CD14-positive monocyte (primary cell): ENCODE measurements at regions not wholly inside any gene's neighbourhood (a gene's known extent, or its start where the extent isn't known, plus 50 kb on each side); places are given as distances from the start of the nearest gene placed in this dataset.

Experiments
- DNase-seq, 3 donors: peaks; one replicate each; pipeline ENCODE4 v3.0.0-alpha.2; 2011 to 2022
- H2AFZ ChIP-seq: 2 replicates; pipeline ENCODE4 v1.6.0; 2012; ENCODE audit warnings: mild to moderate bottlenecking, low read depth, low read length, inconsistent platforms; ENCODE audit not compliant: insufficient read depth, poor library complexity, severe bottlenecking
- H3K27ac ChIP-seq, 2 donors: 1 replicate in 1 of 2; 2 replicates in 1 of 2; pipeline ENCODE4 v1.5.1; 2012 to 2013; ENCODE audit warnings: low read length in 2 of 2, control low read depth in 1 of 2, inconsistent platforms in 1 of 2, low read depth in 1 of 2, mild to moderate bottlenecking in 1 of 2
- H3K27me3 ChIP-seq, 2 donors: one replicate each; pipeline versions ENCODE4 v1.6.0 to v1.6.1; 2011 to 2013; ENCODE audit warnings: low read length in 2 of 2; ENCODE audit not compliant: control insufficient read depth in 2 of 2, insufficient read depth in 2 of 2
- H3K36me3 ChIP-seq, 2 donors: replicated peaks in 1 of 2; 1 replicate in 1 of 2; 2 replicates in 1 of 2; pipeline versions ENCODE4 v1.5.1 to v1.6.1; 2012 to 2013; ENCODE audit warnings: low read length in 2 of 2, control low read depth in 1 of 2, inconsistent platforms in 1 of 2, mild to moderate bottlenecking in 1 of 2; ENCODE audit not compliant: insufficient read depth in 2 of 2, control insufficient read depth in 1 of 2
- H3K4me1 ChIP-seq, 2 donors: 1 replicate in 1 of 2; 2 replicates in 1 of 2; pipeline versions ENCODE4 v1.5.1 to v1.6.1; 2012 to 2013; ENCODE audit warnings: low read length in 2 of 2, control low read depth in 1 of 2, inconsistent platforms in 1 of 2, mild to moderate bottlenecking in 1 of 2, moderate library complexity in 1 of 2; ENCODE audit not compliant: insufficient read depth in 2 of 2, control insufficient read depth in 1 of 2
- H3K4me2 ChIP-seq: replicated peaks from 2 replicates; pipeline ENCODE3; 2012; ENCODE audit warnings: low read length, moderate library complexity, mild to moderate bottlenecking; ENCODE audit not compliant: poor library complexity, severe bottlenecking; ENCODE audit errors: extremely low read depth
- H3K4me3 ChIP-seq, 3 experiments: fragments of 200-600 bp in 1 of 3; sonication (generic) in 1 of 3; replicated peaks in 1 of 3; 1 replicate in 2 of 3; 2 replicates in 1 of 3; pipeline ENCODE4 v1.5.1; 2011 to 2013; ENCODE audit warnings: low read length in 3 of 3, mild to moderate bottlenecking in 3 of 3, control low read depth in 2 of 3, low read depth in 2 of 3, inconsistent platforms in 1 of 3, moderate library complexity in 1 of 3
- H3K79me2 ChIP-seq: 2 replicates; pipeline ENCODE4 v1.6.0; 2012; ENCODE audit warnings: mild to moderate bottlenecking, control low read depth, inconsistent platforms, low read length, moderate library complexity; ENCODE audit not compliant: insufficient read depth
- H3K9ac ChIP-seq: 2 replicates; pipeline ENCODE4 v1.6.0; 2017; ENCODE audit warnings: low read length, mild to moderate bottlenecking; ENCODE audit not compliant: insufficient read depth, poor library complexity, severe bottlenecking
- H3K9me3 ChIP-seq, 2 donors: replicated peaks in 1 of 2; 1 replicate in 1 of 2; 2 replicates in 1 of 2; pipeline versions ENCODE4 v1.5.1 to v1.6.1; 2012 to 2013; ENCODE audit warnings: low read length in 2 of 2, control low read depth in 1 of 2; ENCODE audit not compliant: control insufficient read depth in 1 of 2, insufficient read depth in 1 of 2
- H4K20me1 ChIP-seq: 2 replicates; pipeline ENCODE4 v1.6.0; 2012; ENCODE audit warnings: mild to moderate bottlenecking, low read length, control low read depth, moderate library complexity; ENCODE audit not compliant: insufficient read depth
- H3K27ac Mint-ChIP-seq, 7 donors: one replicate each; pipeline ENCODE4 v1.8.0; 2020; ENCODE audit warnings: mild to moderate bottlenecking in 7 of 7, mixed read lengths in 7 of 7, moderate library complexity in 6 of 7, inconsistent platforms in 2 of 7
- H3K27me3 Mint-ChIP-seq, 3 donors: one replicate each; pipeline ENCODE4 v1.8.0; 2021 to 2022; ENCODE audit warnings: low read depth in 3 of 3, mild to moderate bottlenecking in 3 of 3, mixed read lengths in 3 of 3, moderate library complexity in 3 of 3, inconsistent platforms in 1 of 3
- H3K36me3 Mint-ChIP-seq, 2 donors: one replicate each; pipeline ENCODE4 v1.8.0; 2020; ENCODE audit warnings: mixed read lengths in 2 of 2, inconsistent platforms in 1 of 2, mild to moderate bottlenecking in 1 of 2
- H3K4me1 Mint-ChIP-seq: one replicate; pipeline ENCODE4 v1.8.0; 2020; ENCODE audit warnings: mild to moderate bottlenecking, mixed read lengths
- H3K4me3 Mint-ChIP-seq, 2 donors: one replicate each; pipeline ENCODE4 v1.8.0; 2020; ENCODE audit warnings: mild to moderate bottlenecking in 2 of 2, mixed read lengths in 2 of 2, moderate library complexity in 1 of 2
- H3K9me3 Mint-ChIP-seq, 7 donors: one replicate each; pipeline ENCODE4 v1.8.0; 2020 to 2022; ENCODE audit warnings: mixed read lengths in 7 of 7, mild to moderate bottlenecking in 6 of 7, moderate library complexity in 6 of 7, inconsistent platforms in 2 of 7
- WGBS: methylation state at CpG from one replicate; pipeline ENCODE4 v1.1.5; 2013; ENCODE audit warnings: missing lambda C conversion rate; ENCODE audit not compliant: insufficient coverage; 5-methylcytosine and 5-hydroxymethylcytosine counted together
- intact Hi-C, 2 donors: fragments of 100-400 bp; cut with micrococcal nuclease; formaldehyde crosslinking; loops; one replicate each; pipeline versions ENCODE4 v1.15.0 to v1.15.1; 2023
- TF ChIP-seq, protein P1 (sequence below): fragments of 200-600 bp; IDR thresholded peaks from one replicate; pipeline ENCODE4 v1.8.0; 2022; ENCODE audit warnings: antibody characterized with exemption, mild to moderate bottlenecking

GRCh38 chr1:215487466-215487865 lies 79.6 kb upstream of the KCTD3 start:
- Histone ChIP-seq H3K9ac (no peak overlapping the region), H3K27me3 (no peaks in the 10 kb centered on the region), H3K4me2 (no peak overlapping the region), H3K36me3 (no peaks in the 10 kb centered on the region), H3K4me3 (no peak overlapping the region), H4K20me1 (no peaks in the 10 kb centered on the region), H3K27ac (no peak overlapping the region), H3K4me1 (no peaks in the 10 kb centered on the region), H3K9me3 (peaks cover 0 to 3% of the 10 kb centered on the region in 2 donors), H2AFZ (no peak overlapping the region), H3K79me2 (no peaks in the 10 kb centered on the region)
- Mint-ChIP-seq H3K4me1 (no peaks in the 10 kb centered on the region), H3K36me3 (no peaks in the 10 kb centered on the region), H3K27ac (no peak overlapping the region), H3K4me3 (no peak overlapping the region), H3K9me3 (peaks cover 0 to 5% (median 2%) of the 10 kb centered on the region in 7 donors), H3K27me3 (no peaks in the 10 kb centered on the region)
- WGBS = 100% methylated on average over 1 of the region's 1 CpG
- intact Hi-C loops = no loop called here
- DNase-seq = no peak
- TF ChIP-seq, protein P1, sequence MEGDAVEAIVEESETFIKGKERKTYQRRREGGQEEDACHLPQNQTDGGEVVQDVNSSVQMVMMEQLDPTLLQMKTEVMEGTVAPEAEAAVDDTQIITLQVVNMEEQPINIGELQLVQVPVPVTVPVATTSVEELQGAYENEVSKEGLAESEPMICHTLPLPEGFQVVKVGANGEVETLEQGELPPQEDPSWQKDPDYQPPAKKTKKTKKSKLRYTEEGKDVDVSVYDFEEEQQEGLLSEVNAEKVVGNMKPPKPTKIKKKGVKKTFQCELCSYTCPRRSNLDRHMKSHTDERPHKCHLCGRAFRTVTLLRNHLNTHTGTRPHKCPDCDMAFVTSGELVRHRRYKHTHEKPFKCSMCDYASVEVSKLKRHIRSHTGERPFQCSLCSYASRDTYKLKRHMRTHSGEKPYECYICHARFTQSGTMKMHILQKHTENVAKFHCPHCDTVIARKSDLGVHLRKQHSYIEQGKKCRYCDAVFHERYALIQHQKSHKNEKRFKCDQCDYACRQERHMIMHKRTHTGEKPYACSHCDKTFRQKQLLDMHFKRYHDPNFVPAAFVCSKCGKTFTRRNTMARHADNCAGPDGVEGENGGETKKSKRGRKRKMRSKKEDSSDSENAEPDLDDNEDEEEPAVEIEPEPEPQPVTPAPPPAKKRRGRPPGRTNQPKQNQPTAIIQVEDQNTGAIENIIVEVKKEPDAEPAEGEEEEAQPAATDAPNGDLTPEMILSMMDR = no peak

GRCh38 chr1:215488850-215489249 lies 78.3 kb upstream of the KCTD3 start:
- no peaks in the 10 kb centered on the region for H4K20me1 ChIP-seq
- peaks cover 0 to 5% of the 10 kb centered on the region in 2 donors for H3K9me3 ChIP-seq
- no peak overlapping the region for H2AFZ ChIP-seq
- Mint-ChIP-seq H3K27me3 (no peaks in the 10 kb centered on the region), H3K4me3 (no peak overlapping the region), H3K27ac (no peak overlapping the region), H3K4me1 (no peaks in the 10 kb centered on the region), H3K36me3 (no peaks in the 10 kb centered on the region), H3K9me3 (peaks cover 2 to 8% (median 6%) of the 10 kb centered on the region in 7 donors)
- TF ChIP-seq, protein P1 = no peak
- no peak overlapping the region for H3K27ac ChIP-seq
- no peaks in the 10 kb centered on the region for H3K27me3 ChIP-seq
- H3K79me2 ChIP-seq = no peaks in the 10 kb centered on the region
- H3K4me2 ChIP-seq = no peak overlapping the region
- no peak overlapping the region for H3K9ac ChIP-seq
- no peaks in the 10 kb centered on the region for H3K36me3 ChIP-seq
- intact Hi-C loops = no loop called here
- no CpG with 5 or more reads among the region's 1 CpG for WGBS
- H3K4me1 ChIP-seq = no peaks in the 10 kb centered on the region
- H3K4me3 ChIP-seq = no peak overlapping the region
- DNase-seq = no peak
